Neuronal stem cell (in vitro differentiated cells): ENCODE measurements at regions not wholly inside any gene's neighbourhood (a gene's known extent, or its start where the extent isn't known, plus 50 kb on each side); places are given as distances from the start of the nearest gene placed in this dataset.

Source experiments
- DNase-seq: peaks from one replicate; pipeline ENCODE4 v3.0.0-alpha.2; 2013; ENCODE audit warnings: low spot score
- H2AFZ ChIP-seq: one replicate; pipeline ENCODE4 v1.6.1; 2013; ENCODE audit warnings: mild to moderate bottlenecking, low read length, inconsistent platforms
- H2AK5ac ChIP-seq: 2 replicates; pipeline ENCODE4 v1.6.1; 2013; ENCODE audit warnings: low read depth, mild to moderate bottlenecking, inconsistent platforms, low read length, moderate library complexity, mixed read lengths
- H2BK120ac ChIP-seq: 2 replicates; pipeline ENCODE4 v1.6.1; 2013; ENCODE audit warnings: low read depth, mild to moderate bottlenecking, inconsistent platforms, low read length, moderate library complexity, mixed read lengths
- H2BK12ac ChIP-seq: one replicate; pipeline ENCODE4 v1.6.1; 2013; ENCODE audit warnings: low read length, inconsistent platforms
- H2BK15ac ChIP-seq: 2 replicates; pipeline ENCODE4 v1.6.1; 2013; ENCODE audit warnings: mild to moderate bottlenecking, low read length, inconsistent platforms, mixed read lengths
- H2BK5ac ChIP-seq: one replicate; pipeline ENCODE4 v1.6.1; 2013; ENCODE audit warnings: inconsistent platforms, mild to moderate bottlenecking, low read length, moderate library complexity
- H3K14ac ChIP-seq: one replicate; pipeline ENCODE4 v1.6.1; 2013; ENCODE audit warnings: low read length, inconsistent platforms
- H3K18ac ChIP-seq: 2 replicates; pipeline ENCODE4 v1.6.1; 2013; ENCODE audit warnings: low read length, inconsistent platforms
- H3K23ac ChIP-seq: 2 replicates; pipeline ENCODE4 v1.6.1; 2013; ENCODE audit warnings: low read depth, mild to moderate bottlenecking, mixed read lengths, low read length, inconsistent platforms; ENCODE audit not compliant: poor library complexity
- H3K27ac ChIP-seq: replicated peaks from 3 replicates; pipeline ENCODE4 v1.5.1; 2013; ENCODE audit warnings: low read length, inconsistent platforms
- H3K27me3 ChIP-seq, 3 experiments: 2 replicates each; pipeline ENCODE4 v1.6.1; 2013; ENCODE audit warnings: low read length in 3 of 3, mild to moderate bottlenecking in 2 of 3, inconsistent platforms in 1 of 3, low read depth in 1 of 3, mixed read lengths in 1 of 3, moderate library complexity in 1 of 3; ENCODE audit not compliant: control insufficient read depth in 3 of 3, insufficient read depth in 3 of 3
- H3K36me3 ChIP-seq, 2 donors: replicated peaks in 1 of 2; 2 replicates each; pipeline ENCODE4 v1.6.1; 2013; ENCODE audit warnings: low read length in 2 of 2; ENCODE audit not compliant: control insufficient read depth in 2 of 2, insufficient read depth in 2 of 2
- H3K4ac ChIP-seq: 2 replicates; pipeline ENCODE4 v1.6.1; 2013; ENCODE audit warnings: inconsistent platforms, mild to moderate bottlenecking, low read length, moderate library complexity
- H3K4me1 ChIP-seq, 2 donors: 1 replicate in 1 of 2; 2 replicates in 1 of 2; pipeline ENCODE4 v1.6.1; 2013; ENCODE audit warnings: low read length in 2 of 2, low read depth in 1 of 2; ENCODE audit not compliant: control insufficient read depth in 2 of 2, insufficient read depth in 1 of 2
- H3K4me2 ChIP-seq: one replicate; pipeline ENCODE4 v1.6.1; 2013; ENCODE audit warnings: mild to moderate bottlenecking, low read length, inconsistent platforms; ENCODE audit not compliant: insufficient read depth, poor library complexity, severe bottlenecking
- H3K4me3 ChIP-seq, 2 donors: 2 replicates each; pipeline ENCODE4 v1.5.1; 2013; ENCODE audit warnings: low read length in 2 of 2, mild to moderate bottlenecking in 2 of 2, inconsistent platforms in 1 of 2, moderate library complexity in 1 of 2
- H3K79me1 ChIP-seq: one replicate; pipeline ENCODE4 v1.6.1; 2013; ENCODE audit warnings: low read depth, mild to moderate bottlenecking, inconsistent platforms, low read length, moderate library complexity
- H3K9ac ChIP-seq: one replicate; pipeline ENCODE4 v1.6.1; 2013; ENCODE audit warnings: mild to moderate bottlenecking, low read depth, low read length, inconsistent platforms; ENCODE audit not compliant: poor library complexity
- H3K9me3 ChIP-seq, 2 donors: replicated peaks in 1 of 2; 2 replicates each; pipeline versions ENCODE3 to v1.6.1; 2013; ENCODE audit warnings: low read length in 2 of 2, mild to moderate bottlenecking in 2 of 2, inconsistent platforms in 1 of 2, low read depth in 1 of 2, mixed read lengths in 1 of 2, moderate library complexity in 1 of 2; ENCODE audit not compliant: control insufficient read depth in 2 of 2, insufficient read depth in 1 of 2
- H4K8ac ChIP-seq: one replicate; pipeline ENCODE4 v1.6.1; 2013; ENCODE audit warnings: low read depth, mild to moderate bottlenecking, inconsistent platforms, low read length, moderate library complexity
- H4K91ac ChIP-seq: one replicate; pipeline ENCODE4 v1.6.1; 2013; ENCODE audit warnings: low read length, low read depth, mild to moderate bottlenecking, inconsistent platforms; ENCODE audit not compliant: poor library complexity
- WGBS, 2 donors: extraction: QIAGEN DNeasy Blood & Tissue Kit; methylation state at CpG; one replicate each; pipeline ENCODE4 v1.1.7; 2013; ENCODE audit warnings: missing lambda C conversion rate in 2 of 2, mixed read lengths in 1 of 2; ENCODE audit not compliant: insufficient read length in 2 of 2, insufficient replicate concordance in 1 of 2; ENCODE audit errors: extremely low coverage in 2 of 2; 5-methylcytosine and 5-hydroxymethylcytosine counted together

DNA sequence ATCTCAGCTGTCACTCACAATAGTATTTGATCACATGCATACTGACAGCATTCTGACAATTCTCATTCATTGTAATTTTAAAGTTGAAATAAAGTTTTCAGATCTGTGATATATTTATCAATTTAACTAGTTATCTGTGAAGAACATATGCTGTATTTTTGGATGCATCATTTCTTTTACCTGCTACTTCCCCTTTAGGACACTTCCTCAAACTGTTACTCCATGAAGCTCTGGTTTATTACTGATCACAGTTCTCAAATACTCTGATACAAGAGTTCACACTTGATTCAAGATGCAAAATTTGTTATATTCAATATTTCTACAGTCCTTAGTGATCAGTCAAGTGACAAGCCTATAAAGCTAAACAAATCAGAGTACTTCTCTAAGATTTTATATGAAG lies 1655.2 kb downstream of the LRRC4C start:
- no peak overlapping the region for H3K4ac ChIP-seq
- no peak overlapping the region for H3K23ac ChIP-seq
- no peak for DNase-seq
- no peak overlapping the region for H2BK120ac ChIP-seq
- H3K4me1 ChIP-seq = no peaks in the 10 kb centered on the region
- no peaks in the 10 kb centered on the region for H3K9me3 ChIP-seq
- H2BK5ac ChIP-seq = no peak overlapping the region
- H4K8ac ChIP-seq = no peak overlapping the region
- no peaks in the 10 kb centered on the region for H3K79me1 ChIP-seq
- H3K9ac ChIP-seq = no peak overlapping the region
- no peak overlapping the region for H3K14ac ChIP-seq
- no peak overlapping the region for H4K91ac ChIP-seq
- no peak overlapping the region for H2AFZ ChIP-seq
- H2AK5ac ChIP-seq = no peak overlapping the region
- H3K4me3 ChIP-seq = no peak overlapping the region
- H3K27me3 ChIP-seq = no peaks in the 10 kb centered on the region
- H3K4me2 ChIP-seq = no peak overlapping the region
- H2BK15ac ChIP-seq = no peak overlapping the region
- H3K18ac ChIP-seq = no peak overlapping the region
- no peak overlapping the region for H3K27ac ChIP-seq
- H2BK12ac ChIP-seq = no peak overlapping the region
- no peaks in the 10 kb centered on the region for H3K36me3 ChIP-seq

DNA sequence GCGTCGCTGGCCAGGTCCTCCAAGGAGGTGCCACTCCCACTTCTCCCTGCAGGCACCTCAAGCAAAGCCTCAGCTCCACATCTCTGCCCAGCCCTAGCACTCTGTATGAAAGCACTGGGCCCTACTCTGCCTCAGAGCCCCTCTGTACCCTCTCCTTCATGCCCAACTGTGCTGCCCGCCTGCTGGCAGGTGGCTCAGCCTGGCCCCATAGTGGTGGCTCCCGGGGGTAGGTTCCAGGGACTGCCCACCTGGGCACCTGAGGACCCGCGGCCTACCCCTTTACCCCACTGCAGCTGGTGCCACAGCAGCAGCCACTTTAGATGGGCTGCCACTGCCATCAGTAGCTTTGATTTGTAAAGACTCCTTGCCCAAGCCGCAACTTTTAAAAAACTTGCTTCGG lies 1672.8 kb downstream of the LRRC4C start:
- H3K9ac ChIP-seq = no peak overlapping the region
- WGBS, 2 donors = no CpG with 5 or more reads among the region's 8 CpGs

DNA sequence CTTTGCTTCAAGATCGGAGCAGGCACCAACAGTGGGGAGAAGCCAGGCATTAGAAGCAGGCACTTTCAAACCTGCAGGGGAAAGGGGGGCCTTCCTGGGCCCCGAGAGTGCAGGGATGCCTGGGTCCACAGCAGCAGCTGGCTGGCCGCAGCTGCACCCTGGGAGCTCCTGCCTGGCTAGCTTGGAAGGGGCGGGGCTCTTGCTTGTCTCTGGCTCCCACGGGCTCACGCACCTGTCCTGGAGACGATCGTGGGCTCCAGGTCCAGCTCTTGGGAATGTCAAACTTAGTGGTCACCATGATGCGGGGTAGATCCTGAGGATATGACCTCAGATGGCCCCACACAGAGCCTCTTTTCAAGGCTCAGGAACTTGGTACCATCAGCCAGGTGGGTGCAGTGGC lies 1673.2 kb downstream of the LRRC4C start:
- no peak overlapping the region for H3K18ac ChIP-seq
- no peak overlapping the region for H3K23ac ChIP-seq
- no peak overlapping the region for H3K4me2 ChIP-seq
- H2BK120ac ChIP-seq = no peak overlapping the region
- H2BK15ac ChIP-seq = peak overlapping the region; percentile 75
- H3K4me3 ChIP-seq = no peak overlapping the region
- H3K9ac ChIP-seq = no peak overlapping the region
- H2AK5ac ChIP-seq = no peak overlapping the region
- H3K14ac ChIP-seq = peak overlapping the region; percentile 82
- no peaks in the 10 kb centered on the region for H3K36me3 ChIP-seq
- DNase-seq = no peak
- no peak overlapping the region for H2AFZ ChIP-seq
- no peak overlapping the region for H2BK12ac ChIP-seq
- no peak overlapping the region for H4K8ac ChIP-seq
- no CpG with 5 or more reads among the region's 9 CpGs for WGBS, 2 donors
- no peaks in the 10 kb centered on the region for H3K4me1 ChIP-seq
- H3K27me3 ChIP-seq = no peaks in the 10 kb centered on the region
- H4K91ac ChIP-seq = no peak overlapping the region
- peak overlapping the region; percentile 66 for H2BK5ac ChIP-seq
- no peak overlapping the region for H3K27ac ChIP-seq
- no peak overlapping the region for H3K4ac ChIP-seq
- no peaks in the 10 kb centered on the region for H3K79me1 ChIP-seq
- no peaks in the 10 kb centered on the region for H3K9me3 ChIP-seq

More for the DNA sequence above, 1672.8 kb downstream of the LRRC4C start:
- no peak overlapping the region for H4K91ac ChIP-seq
- H2BK5ac ChIP-seq = no peak overlapping the region
- no peak overlapping the region for H3K18ac ChIP-seq
- H2AFZ ChIP-seq = no peak overlapping the region
- H2BK12ac ChIP-seq = no peak overlapping the region
- H4K8ac ChIP-seq = no peak overlapping the region
- no peak overlapping the region for H2AK5ac ChIP-seq
- no peak overlapping the region for H3K4ac ChIP-seq
- no peaks in the 10 kb centered on the region for H3K4me1 ChIP-seq
- no peak overlapping the region for H2BK120ac ChIP-seq
- H3K4me2 ChIP-seq = no peak overlapping the region
- H3K23ac ChIP-seq = no peak overlapping the region
- no peak for DNase-seq
- H3K14ac ChIP-seq = no peak overlapping the region
- no peaks in the 10 kb centered on the region for H3K79me1 ChIP-seq
- H3K4me3 ChIP-seq = no peak overlapping the region
- H3K27ac ChIP-seq = no peak overlapping the region
- H3K27me3 ChIP-seq = no peaks in the 10 kb centered on the region
- H3K36me3 ChIP-seq = no peaks in the 10 kb centered on the region
- no peaks in the 10 kb centered on the region for H3K9me3 ChIP-seq
- H2BK15ac ChIP-seq = no peak overlapping the region

DNA sequence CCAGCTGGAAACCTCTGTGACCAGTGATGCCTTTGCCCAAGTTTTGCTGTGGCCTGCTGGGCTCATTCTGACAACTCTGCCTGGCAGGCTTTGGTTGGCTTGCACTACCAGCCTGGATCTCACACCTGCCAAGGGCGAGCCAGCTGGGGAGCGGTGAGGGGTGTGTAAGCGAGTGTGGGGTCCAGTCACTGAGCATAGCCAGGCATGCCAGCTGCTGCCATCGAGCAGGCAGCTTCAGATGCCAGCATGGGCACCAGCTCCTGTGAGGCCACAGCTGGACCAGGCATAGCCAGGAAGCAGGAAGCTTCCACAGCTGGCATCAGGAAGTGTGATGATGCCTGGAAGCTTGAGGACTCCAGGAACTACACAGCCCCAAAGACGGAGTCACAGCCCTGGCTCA lies 1674.6 kb downstream of the LRRC4C start:
- H2AFZ ChIP-seq = no peak overlapping the region
- no peak overlapping the region for H2BK120ac ChIP-seq
- H4K8ac ChIP-seq = no peak overlapping the region
- peak overlapping the region; percentile 22 for H2BK12ac ChIP-seq
- no peak overlapping the region for H3K4ac ChIP-seq
- no peak overlapping the region for H2BK15ac ChIP-seq
- no peaks in the 10 kb centered on the region for H3K27me3 ChIP-seq
- no peak overlapping the region for H3K4me2 ChIP-seq
- H2AK5ac ChIP-seq = peak overlapping the region; percentile 37
- H3K79me1 ChIP-seq = no peaks in the 10 kb centered on the region
- no peaks in the 10 kb centered on the region for H3K36me3 ChIP-seq
- peak overlapping the region; percentile 98 for H3K23ac ChIP-seq
- H3K9ac ChIP-seq = no peak overlapping the region
- no CpG with 5 or more reads among the region's 5 CpGs for WGBS, 2 donors
- no peak overlapping the region for H3K14ac ChIP-seq
- no peaks in the 10 kb centered on the region for H3K4me1 ChIP-seq
- H2BK5ac ChIP-seq = no peak overlapping the region
- no peak overlapping the region for H3K4me3 ChIP-seq
- H4K91ac ChIP-seq = no peak overlapping the region
- H3K9me3 ChIP-seq = no peaks in the 10 kb centered on the region
- DNase-seq = no peak
- H3K18ac ChIP-seq = peak overlapping the region; percentile 48
- no peak overlapping the region for H3K27ac ChIP-seq
